ENCODE measurements at regions not wholly inside any gene's neighbourhood (a gene's known extent, or its start where the extent isn't known, plus 50 kb on each side); places are given as distances from the start of the nearest gene placed in this dataset.

GRCh38 chr7:119482209-119482608 is 790.8 kb upstream of the KCND2 start:
- TF ChIP-seq CTCF (IDR thresholded peaks at IDR 0.05), result no peak
- no peak for TF ChIP-seq POLR2A (IDR thresholded peaks at IDR 0.05)
